ENCODE measurements at regions not wholly inside any gene's neighbourhood (a gene's known extent, or its start where the extent isn't known, plus 50 kb on each side); places are given as distances from the start of the nearest gene placed in this dataset.
"Not testable (repeated sequence)": the region's sequence is repeated elsewhere in the genome, so short reads cannot be mapped to it uniquely, and the experiment has no call there.

- Histone ChIP-seq H4K20me1 (ENCODE audit: control insufficient read depth, insufficient read depth, low read depth, low read length) (no peaks in the 10 kb centered on the region), H3K27me3 (ENCODE audit: control insufficient read depth, low read length) (no peaks in the 10 kb centered on the region), H3K9me2 (replicated peaks; ENCODE audit: control insufficient read depth, low read length) (no peaks in the 10 kb centered on the region), H3K9me3 (ENCODE audit: control insufficient read depth, insufficient read depth, low read length) (no peaks in the 10 kb centered on the region), H3K4me3 (ENCODE audit: low read length) (no peak overlapping the region), H3K36me3 (ENCODE audit: control insufficient read depth, low read length) (no peaks in the 10 kb centered on the region), H3K79me2 (ENCODE audit: control insufficient read depth, low read length) (no peaks in the 10 kb centered on the region), H3K4me1 (ENCODE audit: control insufficient read depth, low read length) (no peaks in the 10 kb centered on the region), H3K27ac (ENCODE audit: low read depth, low read length) (no peak overlapping the region), H3K4me2 (ENCODE audit: low read length) (no peak overlapping the region), H3F3A (ENCODE audit: control insufficient read depth, insufficient read depth) (no peaks in the 10 kb centered on the region)
- TF ChIP-seq EZH2phosphoT487 (IDR thresholded peaks at IDR 0.05; ENCODE audit: borderline replicate concordance, low read length) (no peak), CTCF (IDR thresholded peaks at IDR 0.05; ENCODE audit: low read depth, low read length, poor library complexity, severe bottlenecking) (peak; percentile 34)
Measured at GRCh38 chr5:101045689-101046088, 142.6 kb upstream of the ST8SIA4 start.

GRCh38 chr5:101040002-101040401 lies 136.9 kb upstream of the ST8SIA4 start:
- not testable (repeated sequence) for H3K27me3 ChIP-seq (ENCODE audit: control insufficient read depth, low read length); H3F3A ChIP-seq (ENCODE audit: control insufficient read depth, insufficient read depth); H3K4me2 ChIP-seq (ENCODE audit: low read length); H3K4me3 ChIP-seq (ENCODE audit: low read length); H3K4me1 ChIP-seq (ENCODE audit: control insufficient read depth, low read length); H3K9me3 ChIP-seq (ENCODE audit: control insufficient read depth, insufficient read depth, low read length); H3K36me3 ChIP-seq (ENCODE audit: control insufficient read depth, low read length); H3K27ac ChIP-seq (ENCODE audit: low read depth, low read length); H3K9me2 ChIP-seq (replicated peaks; ENCODE audit: control insufficient read depth, low read length); H4K20me1 ChIP-seq (ENCODE audit: control insufficient read depth, insufficient read depth, low read depth, low read length); H3K79me2 ChIP-seq (ENCODE audit: control insufficient read depth, low read length)

- Histone ChIP-seq H3K9me2 (replicated peaks; ENCODE audit: control insufficient read depth, low read length) (no peaks in the 10 kb centered on the region), H3K36me3 (ENCODE audit: control insufficient read depth, low read length) (no peaks in the 10 kb centered on the region), H4K20me1 (ENCODE audit: control insufficient read depth, insufficient read depth, low read depth, low read length) (no peaks in the 10 kb centered on the region), H3K4me3 (ENCODE audit: low read length) (no peak overlapping the region), H3K4me2 (ENCODE audit: low read length) (no peak overlapping the region), H3K9me3 (ENCODE audit: control insufficient read depth, insufficient read depth, low read length) (no peaks in the 10 kb centered on the region), H3K4me1 (ENCODE audit: control insufficient read depth, low read length) (no peaks in the 10 kb centered on the region), H3K79me2 (ENCODE audit: control insufficient read depth, low read length) (no peaks in the 10 kb centered on the region), H3K27ac (ENCODE audit: low read depth, low read length) (no peak overlapping the region), H3K27me3 (ENCODE audit: control insufficient read depth, low read length) (no peaks in the 10 kb centered on the region), H3F3A (ENCODE audit: control insufficient read depth, insufficient read depth) (no peaks in the 10 kb centered on the region)
- TF ChIP-seq EZH2phosphoT487 (IDR thresholded peaks at IDR 0.05; ENCODE audit: borderline replicate concordance, low read length) = no peak
- TF ChIP-seq CTCF (IDR thresholded peaks at IDR 0.05; ENCODE audit: low read depth, low read length, poor library complexity, severe bottlenecking) = no peak
Measured at GRCh38 chr5:101036778-101037177, 133.7 kb upstream of the ST8SIA4 start.

GRCh38 chr5:101035425-101035824 lies 132.3 kb upstream of the ST8SIA4 start:
- Histone ChIP-seq H3F3A (ENCODE audit: control insufficient read depth, insufficient read depth) (no peaks in the 10 kb centered on the region), H3K36me3 (ENCODE audit: control insufficient read depth, low read length) (no peaks in the 10 kb centered on the region), H3K27me3 (ENCODE audit: control insufficient read depth, low read length) (no peaks in the 10 kb centered on the region), H3K4me1 (ENCODE audit: control insufficient read depth, low read length) (no peaks in the 10 kb centered on the region), H3K9me2 (replicated peaks; ENCODE audit: control insufficient read depth, low read length) (no peaks in the 10 kb centered on the region), H3K4me3 (ENCODE audit: low read length) (no peak overlapping the region), H3K79me2 (ENCODE audit: control insufficient read depth, low read length) (no peaks in the 10 kb centered on the region), H3K4me2 (ENCODE audit: low read length) (no peak overlapping the region), H3K27ac (ENCODE audit: low read depth, low read length) (no peak overlapping the region), H3K9me3 (ENCODE audit: control insufficient read depth, insufficient read depth, low read length) (no peaks in the 10 kb centered on the region), H4K20me1 (ENCODE audit: control insufficient read depth, insufficient read depth, low read depth, low read length) (no peaks in the 10 kb centered on the region)
- no peak for TF ChIP-seq CTCF (IDR thresholded peaks at IDR 0.05; ENCODE audit: low read depth, low read length, poor library complexity, severe bottlenecking)
- no peak for TF ChIP-seq EZH2phosphoT487 (IDR thresholded peaks at IDR 0.05; ENCODE audit: borderline replicate concordance, low read length)

All from DOHH2 (cell line).